Ovary (tissue), 7 donors: ENCODE measurements at regions not wholly inside any gene's neighbourhood (a gene's known extent, or its start where the extent isn't known, plus 50 kb on each side); places are given as distances from the start of the nearest gene placed in this dataset.

Experiments used
- DNase-seq, 5 donors: peaks; one replicate each; pipeline ENCODE4 v3.0.0-alpha.2; 2019 to 2020
- H3K27ac ChIP-seq, 2 donors: fragments of 200-600 bp; one replicate each; pipeline versions ENCODE4 v1.5.1 to v1.8.0; 2019 to 2022
- H3K27me3 ChIP-seq: fragments of 200-600 bp; one replicate; pipeline ENCODE4 v1.8.0; 2022
- H3K36me3 ChIP-seq: fragments of 200-600 bp; sonication (generic); one replicate; pipeline ENCODE4 v1.5.1; 2019
- H3K4me1 ChIP-seq: one replicate; pipeline ENCODE4 v1.8.1; 2013; ENCODE audit warnings: mild to moderate bottlenecking, moderate library complexity; ENCODE audit not compliant: insufficient read depth
- H3K4me3 ChIP-seq: fragments of 200-600 bp; sonication (generic); one replicate; pipeline ENCODE4 v1.5.1; 2017
- H3K9me3 ChIP-seq, 2 donors: fragments of 200-600 bp in 1 of 2; sonication (generic) in 1 of 2; one replicate each; pipeline versions ENCODE4 v1.5.1 to v1.8.1; 2013 to 2019; ENCODE audit warnings: mild to moderate bottlenecking in 1 of 2, moderate library complexity in 1 of 2
- CTCF ChIP-seq, 3 donors: fragments of 450-650 bp in 2 of 3; fragments of 200-600 bp in 1 of 3; IDR thresholded peaks; one replicate each; pipeline versions ENCODE4 v1.5.1 to v1.8.0; 2016 to 2022; ENCODE audit warnings: antibody characterized with exemption in 3 of 3, mild to moderate bottlenecking in 1 of 3
- EP300 ChIP-seq: sonication (generic); formaldehyde crosslinking; IDR thresholded peaks from one replicate; pipeline ENCODE4 v1.6.1; 2017; ENCODE audit warnings: antibody characterized with exemption
- POLR2A ChIP-seq: fragments of 450-650 bp; IDR thresholded peaks from one replicate; pipeline ENCODE4 v1.6.1; 2017; ENCODE audit warnings: antibody characterized with exemption, mild to moderate bottlenecking, moderate library complexity
- WGBS, 3 donors: extraction: QIAGEN DNeasy Blood & Tissue Kit in 1 of 3; methylation state at CpG; one replicate each; pipeline versions ENCODE4 v1.1.5 to v1.1.7; 2013 to 2017; 5-methylcytosine and 5-hydroxymethylcytosine counted together
- intact Hi-C, 4 donors: fragments of 100-400 bp; cut with DNase I; formaldehyde crosslinking; loops; one replicate each; pipeline versions ENCODE4 v1.11.0 to v1.15.1; 2022 to 2023
- donor health status: DM: no; HTN: no; CAD: no; lungs with moderate emphysema.
- donor health status: DM: no; HTN: no; CAD: no.
- donor health status: Bipolar disorder and iron deficiency.
- donor health status: DM: no; HTN: no; CAD: no.
- donor health status: DM: yes; HTN: yes; CAD: no.

GRCh38 chr3:87509401-87509800 is 233.0 kb upstream of the POU1F1 start:
- no peak for TF ChIP-seq POLR2A
- no peak for TF ChIP-seq EP300
- no peak for TF ChIP-seq CTCF (IDR thresholded peaks at IDR 0.05)
- Histone ChIP-seq H3K36me3 (no peaks in the 10 kb centered on the region), H3K4me3 (no peak overlapping the region), H3K4me1 (no peaks in the 10 kb centered on the region), H3K27me3 (no peaks in the 10 kb centered on the region), H3K27ac (no peak overlapping the region), H3K9me3 (no peaks in the 10 kb centered on the region)
- intact Hi-C loops: no loop called here
- DNase-seq: no peak
- WGBS, 3 donors: 26 to 35% (median 35%) methylated on average over 11 of the region's 11 CpGs

GRCh38 chr3:87508921-87509320 is 232.5 kb upstream of the POU1F1 start:
- no peak for DNase-seq
- Histone ChIP-seq H3K4me3 (no peak overlapping the region), H3K4me1 (no peaks in the 10 kb centered on the region), H3K36me3 (no peaks in the 10 kb centered on the region), H3K27ac (no peak overlapping the region), H3K9me3 (no peaks in the 10 kb centered on the region), H3K27me3 (no peaks in the 10 kb centered on the region)
- intact Hi-C loops: no loop called here
- no peak for TF ChIP-seq POLR2A
- no peak for TF ChIP-seq CTCF (IDR thresholded peaks at IDR 0.05)
- TF ChIP-seq EP300: no peak
- WGBS, 3 donors: 27 to 44% (median 32%) methylated on average over 3 of the region's 3 CpGs

- Histone ChIP-seq H3K27ac (no peak overlapping the region), H3K9me3 (no peaks in the 10 kb centered on the region), H3K27me3 (no peaks in the 10 kb centered on the region), H3K4me1 (no peaks in the 10 kb centered on the region), H3K36me3 (no peaks in the 10 kb centered on the region), H3K4me3 (no peak overlapping the region)
- DNase-seq: no peak
- 62 to 73% (median 64%) methylated on average over 1 of the region's 1 CpG for WGBS, 3 donors
- intact Hi-C loops: no loop called here
- TF ChIP-seq CTCF (IDR thresholded peaks at IDR 0.05) (no peak), POLR2A (no peak), EP300 (no peak)
Measured at GRCh38 chr3:87507753-87508152, 231.4 kb upstream of the POU1F1 start.

GRCh38 chr3:87503900-87504498 is 227.6 kb upstream of the POU1F1 start:
- no peak for DNase-seq
- Histone ChIP-seq H3K4me3 (no peak overlapping the region), H3K9me3 (no peaks in the 10 kb centered on the region), H3K36me3 (no peaks in the 10 kb centered on the region), H3K27me3 (no peaks in the 10 kb centered on the region), H3K4me1 (no peaks in the 10 kb centered on the region), H3K27ac (no peak overlapping the region)
- TF ChIP-seq POLR2A (no peak), CTCF (IDR thresholded peaks at IDR 0.05) (no peak), EP300 (no peak)
- 50 to 57% (median 54%) methylated on average over 8 of the region's 8 CpGs for WGBS, 3 donors
- intact Hi-C loops: no loop called here
